Erythroblast (primary cell): ENCODE measurements at regions not wholly inside any gene's neighbourhood (a gene's known extent, or its start where the extent isn't known, plus 50 kb on each side); places are given as distances from the start of the nearest gene placed in this dataset.
"Not testable (repeated sequence)": the region's sequence is repeated elsewhere in the genome, so short reads cannot be mapped to it uniquely, and the experiment has no call there.

Source experiments
- DNase-seq, 2 experiments: peaks; one replicate each; lab custom pipeline; 2025; lab: John Stamatoyannopoulos, UW
- GATA1 ChIP-seq: IDR thresholded peaks from 2 replicates; pipeline ENCODE4 v1.6.1; 2011; ENCODE audit warnings: low read depth, mild to moderate bottlenecking, control low read depth, low read length, moderate library complexity
- POLR2A ChIP-seq: IDR thresholded peaks from 2 replicates; pipeline ENCODE4 v1.6.1; 2011; ENCODE audit warnings: mild to moderate bottlenecking, low read length

DNA sequence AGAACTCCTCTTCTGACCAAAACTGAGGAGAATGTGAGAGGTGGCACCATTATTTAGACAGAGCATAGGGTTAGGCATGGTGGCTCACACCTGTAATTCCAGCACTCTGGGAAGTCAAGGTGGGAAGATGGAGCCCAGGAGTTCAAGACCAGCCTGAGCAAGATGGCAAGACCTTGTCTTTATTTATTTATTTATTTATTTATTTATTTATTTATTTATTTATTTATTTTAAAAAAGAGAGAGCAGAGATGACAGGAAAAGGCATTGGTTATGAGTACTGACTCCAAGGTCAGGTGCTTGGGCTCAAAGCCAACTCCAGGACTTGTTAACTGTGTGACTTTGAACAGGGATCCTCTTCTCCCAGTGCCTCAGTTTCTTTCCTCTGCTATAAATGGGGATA, 217.7 kb downstream of the MEX3B start:
- DNase-seq = no peak
- TF ChIP-seq GATA1 = no peak
- no peak for TF ChIP-seq POLR2A

DNA sequence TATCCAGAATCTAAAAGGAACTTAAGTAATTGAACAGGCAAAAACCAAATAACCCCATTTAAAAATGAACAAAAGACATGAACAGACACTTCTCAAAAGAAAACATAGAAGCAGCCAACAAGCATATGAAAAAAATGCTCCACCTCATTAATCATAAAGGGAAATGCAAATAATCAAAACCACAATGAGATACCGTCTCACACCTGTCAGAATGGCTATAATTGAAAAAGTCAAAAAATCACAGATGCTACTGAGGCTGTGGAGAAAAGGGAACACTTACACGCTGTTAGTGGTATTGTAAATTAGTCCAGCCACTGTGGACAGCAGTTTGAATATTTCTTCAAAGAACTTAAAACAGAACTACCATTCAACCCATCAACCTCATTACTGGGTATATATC, 220.7 kb downstream of the MEX3B start:
- no peak for DNase-seq
- TF ChIP-seq POLR2A (no peak), GATA1 (no peak)

GRCh38 chr15:81822587-81822986, 223.2 kb downstream of the MEX3B start:
- not testable (repeated sequence) for DNase-seq

GRCh38 chr15:81819924-81820635, 225.7 kb downstream of the MEX3B start:
- DNase-seq = no peak
- no peak for TF ChIP-seq GATA1
- no peak for TF ChIP-seq POLR2A

DNA sequence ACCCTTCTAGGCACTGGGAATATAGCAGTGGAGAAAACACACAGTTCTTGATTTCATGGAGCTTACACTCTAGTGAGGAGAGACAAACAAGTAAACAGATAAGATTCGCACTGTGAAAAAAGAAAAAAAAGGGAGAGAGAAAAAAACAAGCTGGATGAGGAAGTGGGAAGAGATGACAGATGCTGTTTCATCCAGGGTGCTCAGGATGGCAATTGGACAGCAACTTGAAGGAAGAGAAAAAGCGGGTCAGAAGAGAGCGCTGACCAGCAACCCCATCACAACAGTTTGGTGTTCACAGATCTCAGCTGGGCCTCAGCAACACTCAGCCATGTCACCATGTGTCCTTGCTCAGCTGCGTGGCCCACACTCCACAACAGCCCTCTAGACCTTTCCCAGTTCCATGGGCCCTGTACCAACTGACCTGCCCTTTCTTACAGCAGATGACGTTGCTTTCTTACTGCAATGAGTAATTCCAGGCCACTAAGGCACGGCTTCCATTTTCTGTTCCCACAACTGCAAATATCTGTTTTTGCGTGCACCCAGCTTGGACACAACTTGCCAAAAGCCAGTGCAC, 230.8 kb downstream of the MEX3B start:
- no peak for DNase-seq
- TF ChIP-seq POLR2A (no peak), GATA1 (no peak)

- no peak for DNase-seq
- TF ChIP-seq POLR2A (no peak), GATA1 (no peak)
Measured at GRCh38 chr15:81813215-81813614, 232.6 kb downstream of the MEX3B start.

GRCh38 chr15:81812456-81812855, 233.4 kb downstream of the MEX3B start:
- TF ChIP-seq GATA1 (no peak), POLR2A (no peak)
- DNase-seq = no peak

GRCh38 chr15:81811736-81812135, 234.1 kb downstream of the MEX3B start:
- DNase-seq = no peak
- TF ChIP-seq GATA1 = no peak
- TF ChIP-seq POLR2A = no peak

GRCh38 chr15:81809543-81809942, 236.3 kb downstream of the MEX3B start:
- TF ChIP-seq GATA1 (no peak), POLR2A (no peak)
- DNase-seq = peak; percentile 11 to 24

- DNase-seq = no peak
- no peak for TF ChIP-seq POLR2A
- TF ChIP-seq GATA1 = no peak
Measured at GRCh38 chr15:81807806-81808205, 238.0 kb downstream of the MEX3B start.

DNA sequence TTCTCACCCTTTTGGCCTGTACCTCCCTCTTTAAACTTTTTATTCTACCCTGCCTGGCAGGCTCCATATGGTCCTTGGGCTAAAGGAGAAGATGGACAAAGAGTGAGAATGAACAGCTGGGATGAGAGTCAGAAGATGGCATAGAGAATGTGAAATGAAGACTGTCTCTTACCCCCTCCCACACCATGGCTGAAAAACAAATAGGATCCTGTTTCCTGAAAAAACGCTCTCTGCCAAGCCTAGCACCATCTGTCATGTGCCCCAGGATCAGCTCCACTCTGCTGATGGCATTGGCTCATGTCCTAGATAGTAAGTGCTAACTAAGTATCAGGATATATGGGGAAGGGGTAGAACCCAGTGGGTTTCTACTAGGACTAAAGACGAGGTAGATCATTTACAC, 238.6 kb downstream of the MEX3B start:
- no peak for DNase-seq
- TF ChIP-seq POLR2A (no peak), GATA1 (no peak)

DNA sequence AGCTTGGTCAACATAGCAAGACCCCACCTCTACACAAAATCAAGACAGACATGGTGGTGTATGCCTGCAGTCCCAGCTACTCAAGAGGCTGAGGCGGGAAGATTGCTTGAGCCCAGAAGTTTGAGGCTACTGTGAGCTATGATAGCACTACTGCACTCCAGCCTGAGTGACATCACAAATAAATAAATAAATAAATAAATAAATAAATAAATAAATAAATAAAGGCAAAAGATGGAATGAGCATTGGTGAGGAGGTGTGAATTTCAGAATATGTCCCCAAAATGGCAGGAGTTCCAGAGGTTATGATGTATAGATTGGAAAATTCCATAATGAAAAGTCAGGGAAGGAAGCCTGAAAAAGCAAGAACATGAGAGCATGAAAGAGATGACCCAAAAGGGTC, 249.9 kb downstream of the MEX3B start:
- TF ChIP-seq GATA1 = no peak
- no peak for TF ChIP-seq POLR2A
- DNase-seq = no peak

- DNase-seq = no peak
- TF ChIP-seq POLR2A = no peak
- no peak for TF ChIP-seq GATA1
Measured at GRCh38 chr15:81792646-81793045, 253.2 kb downstream of the MEX3B start.

DNA sequence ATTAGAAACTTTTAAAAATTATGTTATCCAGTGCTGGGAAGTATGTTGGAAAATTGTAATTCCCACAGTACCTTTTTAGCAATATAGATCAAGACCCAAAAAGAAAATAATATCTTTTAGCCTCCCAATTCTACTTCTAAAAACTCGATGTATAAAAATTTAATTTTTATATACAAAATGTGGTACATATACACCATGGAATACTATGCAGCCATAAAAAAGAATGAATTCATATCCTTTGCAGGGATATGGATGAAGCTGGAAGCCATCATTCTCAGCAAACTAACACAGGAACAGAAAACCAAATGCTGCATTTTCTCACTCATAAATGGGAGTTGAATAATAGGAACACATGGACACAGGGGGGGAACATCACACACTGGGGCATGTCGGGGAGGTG, 254.5 kb downstream of the MEX3B start:
- DNase-seq = not testable (repeated sequence)

- TF ChIP-seq GATA1 (no peak), POLR2A (no peak)
- DNase-seq = no peak
Measured at GRCh38 chr15:81789403-81789802, 256.4 kb downstream of the MEX3B start.

GRCh38 chr15:81786776-81787175, 259.0 kb downstream of the MEX3B start:
- TF ChIP-seq POLR2A (no peak), GATA1 (no peak)
- no peak for DNase-seq
